Testis (tissue), 2 donors: ENCODE measurements at regions not wholly inside any gene's neighbourhood (a gene's known extent, or its start where the extent isn't known, plus 50 kb on each side); places are given as distances from the start of the nearest gene placed in this dataset.

Experiments
- CTCF ChIP-seq, 3 experiments: fragments of 450-650 bp in 2 of 3; fragments of 200-600 bp in 1 of 3; sonication (generic) in 1 of 3; IDR thresholded peaks; one replicate each; pipeline ENCODE4 v1.5.1; 2016 to 2019; ENCODE audit warnings: antibody characterized with exemption in 3 of 3, mild to moderate bottlenecking in 2 of 3, moderate library complexity in 1 of 3
- POLR2A ChIP-seq: fragments of 450-650 bp; IDR thresholded peaks from one replicate; pipeline ENCODE4 v1.6.1; 2017; ENCODE audit warnings: antibody characterized with exemption, mild to moderate bottlenecking, moderate library complexity

GRCh38 chr15:87263871-87264270 is 992.7 kb downstream of the NTRK3 start:
- TF ChIP-seq CTCF (IDR thresholded peaks at IDR 0.05) = no peak
- TF ChIP-seq POLR2A = no peak
